Esophagus squamous epithelium (tissue), 5 donors: ENCODE measurements at regions not wholly inside any gene's neighbourhood (a gene's known extent, or its start where the extent isn't known, plus 50 kb on each side); places are given as distances from the start of the nearest gene placed in this dataset.

Experiments
- DNase-seq: peaks from one replicate; lab custom pipeline; 2025; lab: John Stamatoyannopoulos, UW
- H3K27ac ChIP-seq, 4 donors: fragments of 200-600 bp; sonication (generic); one replicate each; pipeline ENCODE4 v1.5.1; 2016 to 2019; ENCODE audit warnings: mild to moderate bottlenecking in 1 of 4
- H3K27me3 ChIP-seq, 4 donors: fragments of 200-600 bp; sonication (generic); 1 replicate in 3 of 4; 2 replicates in 1 of 4; pipeline versions ENCODE4 v1.5.1 to v1.6.0; 2017 to 2021; ENCODE audit warnings: antibody characterized with exemption in 1 of 4
- H3K36me3 ChIP-seq, 3 donors: fragments of 200-600 bp; sonication (generic); one replicate each; pipeline ENCODE4 v1.5.1; 2016 to 2019
- H3K4me1 ChIP-seq, 3 donors: fragments of 200-600 bp; sonication (generic); one replicate each; pipeline ENCODE4 v1.5.1; 2017 to 2019
- H3K4me3 ChIP-seq, 4 donors: fragments of 200-600 bp; sonication (generic); 1 replicate in 3 of 4; 2 replicates in 1 of 4; pipeline ENCODE4 v1.5.1; 2016 to 2019; ENCODE audit warnings: mild to moderate bottlenecking in 2 of 4, moderate library complexity in 1 of 4
- H3K9me3 ChIP-seq, 3 donors: fragments of 200-600 bp; sonication (generic); one replicate each; pipeline ENCODE4 v1.5.1; 2016 to 2019
- POLR2A ChIP-seq, 4 donors: fragments of 450-650 bp; IDR thresholded peaks; one replicate each; pipeline ENCODE4 v1.6.1; 2017; ENCODE audit warnings: antibody characterized with exemption in 4 of 4, mild to moderate bottlenecking in 4 of 4, moderate library complexity in 3 of 4
- WGBS, 2 donors: methylation state at CpG; one replicate each; pipeline ENCODE4 v1.1.5; 2018; 5-methylcytosine and 5-hydroxymethylcytosine counted together
- intact Hi-C: fragments of 100-400 bp; cut with DNase I; formaldehyde crosslinking; loops from one replicate; pipeline ENCODE4 v1.15.0; 2022
- TF ChIP-seq, protein P1 (sequence below), 6 experiments: fragments of 450-650 bp in 4 of 6; fragments of 200-600 bp in 2 of 6; sonication (generic) in 2 of 6; IDR thresholded peaks; one replicate each; pipeline ENCODE4 v1.5.1; 2016 to 2019; ENCODE audit warnings: antibody characterized with exemption in 6 of 6, mild to moderate bottlenecking in 4 of 6, moderate library complexity in 4 of 6
- donor health status: DM: yes; HTN: yes; CAD: no.

DNA sequence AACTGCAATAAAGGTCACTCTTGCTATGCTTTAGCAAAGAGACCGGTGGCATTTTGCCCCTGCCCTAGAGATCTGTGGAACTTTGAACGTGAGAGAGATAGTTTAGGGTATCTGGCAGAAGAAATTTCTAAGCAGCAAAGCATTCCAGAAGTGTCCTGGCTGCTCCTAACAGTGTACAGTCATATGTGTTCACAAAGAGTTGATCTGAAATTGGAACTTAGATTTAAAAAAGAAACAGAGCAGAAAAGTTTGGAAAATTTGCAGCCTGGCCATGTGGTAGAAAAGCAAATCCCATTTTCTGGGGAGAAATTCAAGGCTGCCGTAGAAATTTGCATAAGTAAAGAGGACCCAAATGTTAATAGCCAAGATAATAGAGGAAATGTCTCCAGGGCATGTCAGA, 169.2 kb downstream of the FGF1 start:
- intact Hi-C loops, result no loop called here
- Histone ChIP-seq H3K9me3 (peaks cover 0 to 6% (median 4%) of the 10 kb centered on the region in 3 donors), H3K4me1 (no peaks in the 10 kb centered on the region), H3K4me3 (no peak overlapping the region), H3K27me3 (peaks cover 0 to 9% (median 0%) of the 10 kb centered on the region in 4 donors), H3K36me3 (no peaks in the 10 kb centered on the region), H3K27ac (no peak overlapping the region)
- WGBS, 2 donors, result 86 to 88% methylated on average over 3 of the region's 3 CpGs
- TF ChIP-seq POLR2A (IDR thresholded peaks at IDR 0.05), result no peak
- TF ChIP-seq, protein P1, sequence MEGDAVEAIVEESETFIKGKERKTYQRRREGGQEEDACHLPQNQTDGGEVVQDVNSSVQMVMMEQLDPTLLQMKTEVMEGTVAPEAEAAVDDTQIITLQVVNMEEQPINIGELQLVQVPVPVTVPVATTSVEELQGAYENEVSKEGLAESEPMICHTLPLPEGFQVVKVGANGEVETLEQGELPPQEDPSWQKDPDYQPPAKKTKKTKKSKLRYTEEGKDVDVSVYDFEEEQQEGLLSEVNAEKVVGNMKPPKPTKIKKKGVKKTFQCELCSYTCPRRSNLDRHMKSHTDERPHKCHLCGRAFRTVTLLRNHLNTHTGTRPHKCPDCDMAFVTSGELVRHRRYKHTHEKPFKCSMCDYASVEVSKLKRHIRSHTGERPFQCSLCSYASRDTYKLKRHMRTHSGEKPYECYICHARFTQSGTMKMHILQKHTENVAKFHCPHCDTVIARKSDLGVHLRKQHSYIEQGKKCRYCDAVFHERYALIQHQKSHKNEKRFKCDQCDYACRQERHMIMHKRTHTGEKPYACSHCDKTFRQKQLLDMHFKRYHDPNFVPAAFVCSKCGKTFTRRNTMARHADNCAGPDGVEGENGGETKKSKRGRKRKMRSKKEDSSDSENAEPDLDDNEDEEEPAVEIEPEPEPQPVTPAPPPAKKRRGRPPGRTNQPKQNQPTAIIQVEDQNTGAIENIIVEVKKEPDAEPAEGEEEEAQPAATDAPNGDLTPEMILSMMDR (IDR thresholded peaks at IDR 0.05), result no peak
- DNase-seq, result no peak

DNA sequence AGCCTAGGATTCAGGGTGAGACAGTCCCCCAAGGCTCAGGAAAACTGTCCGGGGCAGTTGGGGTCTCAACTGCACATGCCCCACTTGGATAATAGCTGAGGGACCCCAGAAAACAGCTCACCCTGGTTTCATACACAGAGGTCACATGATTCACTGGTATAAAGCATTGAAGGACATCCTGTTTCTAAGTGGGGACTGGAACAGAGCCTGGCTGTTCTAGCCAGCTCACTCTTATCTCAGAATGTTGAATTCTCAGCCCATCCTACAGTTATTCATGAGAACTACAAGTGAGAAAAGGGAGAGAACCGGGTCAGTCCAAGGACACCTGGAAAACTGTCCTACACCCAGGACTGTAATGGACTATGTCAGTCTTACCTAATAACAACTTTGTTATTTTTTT, 170.9 kb downstream of the FGF1 start:
- Histone ChIP-seq H3K36me3 (no peaks in the 10 kb centered on the region), H3K9me3 (peaks cover 0 to 6% (median 4%) of the 10 kb centered on the region in 3 donors), H3K27me3 (peaks cover 0 to 25% (median 0%) of the 10 kb centered on the region in 4 donors), H3K4me3 (no peak overlapping the region), H3K27ac (no peak overlapping the region), H3K4me1 (no peaks in the 10 kb centered on the region)
- DNase-seq, result no peak
- intact Hi-C loops, result no loop called here
- 83 to 88% methylated on average over 2 of the region's 2 CpGs for WGBS, 2 donors
- no peak for TF ChIP-seq POLR2A (IDR thresholded peaks at IDR 0.05)
- TF ChIP-seq, protein P1 (IDR thresholded peaks at IDR 0.05), result no peak

DNA sequence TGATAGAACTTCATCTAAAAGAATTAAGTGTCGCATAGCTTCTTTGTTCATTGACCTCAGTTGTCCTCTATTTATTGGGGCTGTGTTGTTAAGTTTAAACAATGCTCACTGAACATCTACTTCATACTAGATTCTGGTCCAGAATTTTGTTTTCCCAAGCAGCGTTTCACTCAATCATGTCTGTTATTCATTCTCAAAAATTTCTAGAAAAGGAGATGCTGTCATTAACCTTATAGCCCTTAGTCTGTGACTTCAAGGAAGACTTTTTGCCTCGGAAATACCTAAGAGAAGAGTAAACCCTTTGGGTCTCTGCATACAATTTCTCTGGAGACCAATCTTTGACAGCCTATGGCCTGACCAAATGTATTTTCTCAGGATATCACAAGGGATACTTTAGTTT, 171.7 kb downstream of the FGF1 start:
- Histone ChIP-seq H3K36me3 (no peaks in the 10 kb centered on the region), H3K4me1 (peaks cover 0 to 2% (median 0%) of the 10 kb centered on the region in 3 donors), H3K27me3 (peaks cover 0 to 33% (median 0%) of the 10 kb centered on the region in 4 donors), H3K27ac (no peak overlapping the region), H3K9me3 (peaks cover 0 to 6% (median 4%) of the 10 kb centered on the region in 3 donors), H3K4me3 (no peak overlapping the region)
- WGBS, 2 donors, result 78 to 85% methylated on average over 3 of the region's 3 CpGs
- intact Hi-C loops, result no loop called here
- DNase-seq, result no peak
- TF ChIP-seq POLR2A (IDR thresholded peaks at IDR 0.05), result no peak
- TF ChIP-seq, protein P1 (IDR thresholded peaks at IDR 0.05), result no peak

DNA sequence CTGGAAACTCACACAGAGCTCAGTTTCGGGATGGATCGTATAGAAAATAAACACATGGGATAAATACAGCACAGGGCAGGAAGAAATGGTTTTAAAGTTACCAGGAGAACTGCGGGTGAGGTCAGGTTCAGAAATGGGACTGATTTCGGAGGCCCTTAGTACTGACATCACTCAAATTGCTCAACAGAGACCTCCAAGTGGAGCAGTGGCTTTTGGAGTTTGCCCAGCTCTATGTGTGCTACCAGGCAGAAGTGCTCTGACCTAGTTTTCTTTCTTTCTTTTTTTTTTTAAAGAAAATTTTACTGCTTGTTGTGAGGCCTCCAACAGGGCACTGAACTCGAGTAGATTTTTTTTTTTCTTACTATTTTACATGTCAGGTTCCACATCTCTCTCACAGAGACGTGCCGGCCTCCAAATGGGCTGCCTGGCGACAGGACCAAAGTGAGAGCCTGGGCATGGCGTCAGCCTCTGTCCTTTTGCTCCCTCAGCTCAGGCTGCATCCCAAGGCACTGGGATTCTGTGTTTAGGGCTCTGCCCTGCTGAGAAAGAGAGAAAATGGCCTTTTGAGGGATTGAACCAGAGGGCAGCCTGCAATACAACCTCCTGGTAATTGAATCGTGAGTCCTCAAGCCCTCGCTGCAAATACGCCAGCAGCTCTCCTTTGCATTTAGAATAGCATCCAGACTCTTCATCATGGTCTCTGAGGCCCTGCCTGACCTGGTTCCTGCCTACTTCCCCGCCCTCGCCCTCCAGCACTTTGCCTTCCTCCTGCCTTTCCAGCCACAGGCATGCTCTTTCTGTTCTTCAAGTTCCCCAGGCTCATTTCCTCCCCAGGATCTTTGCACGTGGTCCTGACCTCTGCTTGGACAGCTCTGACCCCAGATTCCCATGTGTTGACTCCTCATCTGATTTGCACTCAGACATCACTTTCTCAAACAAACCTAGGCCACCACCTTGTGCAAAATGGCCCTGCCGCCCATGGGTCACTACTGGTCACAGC, 173.5 kb downstream of the FGF1 start:
- intact Hi-C loops, result no loop called here
- Histone ChIP-seq H3K27me3 (peaks cover 0 to 41% (median 0%) of the 10 kb centered on the region in 4 donors), H3K27ac (no peak overlapping the region), H3K36me3 (no peaks in the 10 kb centered on the region), H3K4me3 (no peak overlapping the region), H3K4me1 (peaks cover 4 to 20% (median 8%) of the 10 kb centered on the region in 3 donors), H3K9me3 (peaks cover 0 to 6% (median 4%) of the 10 kb centered on the region in 3 donors)
- TF ChIP-seq POLR2A (IDR thresholded peaks at IDR 0.05), result no peak
- TF ChIP-seq, protein P1 (IDR thresholded peaks at IDR 0.05), result no peak
- no peak for DNase-seq
- 79 to 86% methylated on average over 16 of the region's 16 CpGs for WGBS, 2 donors

DNA sequence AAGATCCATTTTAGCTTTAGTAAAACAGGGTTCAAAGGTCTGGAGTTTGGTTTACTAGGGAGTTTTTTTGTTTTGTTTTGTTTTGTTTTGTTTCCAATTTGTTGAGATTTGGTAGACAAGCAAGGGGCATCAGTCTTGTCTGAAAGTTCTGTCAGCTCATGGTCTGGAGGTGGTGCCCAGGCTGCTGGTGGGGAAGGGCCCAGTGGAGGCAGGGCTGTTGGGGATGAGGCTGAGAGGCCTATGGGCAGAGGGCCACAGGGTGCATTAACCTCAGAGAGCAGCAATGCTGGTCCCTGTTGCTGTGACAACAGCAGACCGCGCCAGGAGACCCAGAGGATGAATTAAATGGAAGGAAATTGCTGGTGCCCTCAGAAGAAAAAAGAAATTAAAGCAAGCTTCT, 174.5 kb downstream of the FGF1 start:
- no peak for DNase-seq
- no peak overlapping the region for H3K27ac ChIP-seq
- H3K4me3 ChIP-seq, result no peak overlapping the region
- intact Hi-C loops, result no loop called here
- no peak for TF ChIP-seq POLR2A (IDR thresholded peaks at IDR 0.05)
- TF ChIP-seq, protein P1 (IDR thresholded peaks at IDR 0.05), result no peak
- H3K36me3 ChIP-seq, result no peaks in the 10 kb centered on the region
- H3K27me3 ChIP-seq, result peaks cover 0 to 50% (median 0%) of the 10 kb centered on the region in 4 donors
- WGBS, 2 donors, result 81 to 95% methylated on average over 2 of the region's 2 CpGs
- no peaks in the 10 kb centered on the region for H3K9me3 ChIP-seq
- peaks cover 4 to 27% (median 8%) of the 10 kb centered on the region in 3 donors for H3K4me1 ChIP-seq
